ENCODE measurements at regions not wholly inside any gene's neighbourhood (a gene's known extent, or its start where the extent isn't known, plus 50 kb on each side); places are given as distances from the start of the nearest gene placed in this dataset.

GRCh38 chr13:104181526-104182231 is 1115.5 kb upstream of the SLC10A2 start:
- TF ChIP-seq CTCF (IDR thresholded peaks at IDR 0.05) (no peak), POLR2A (IDR thresholded peaks at IDR 0.05) (no peak)
